GM12892 (cell line): ENCODE measurements at regions not wholly inside any gene's neighbourhood (a gene's known extent, or its start where the extent isn't known, plus 50 kb on each side); places are given as distances from the start of the nearest gene placed in this dataset.
"Not testable (repeated sequence)": the region's sequence is repeated elsewhere in the genome, so short reads cannot be mapped to it uniquely, and the experiment has no call there.

ENCODE experiments used
- DNase-seq: peaks from one replicate; pipeline ENCODE4 v3.0.0; 2011; ENCODE audit not compliant: insufficient read length
- FAIRE-seq: peaks from 2 replicates; lab custom pipeline; 2011; peaks lifted over from hg19 to GRCh38; lab: Jason Lieb, UNC
- POLR2A ChIP-seq: IDR thresholded peaks from 2 replicates; pipeline ENCODE4 v1.6.1; 2011; ENCODE audit warnings: low read depth, low read length, control low read depth
- POLR2AphosphoS5 ChIP-seq: IDR thresholded peaks from 2 replicates; pipeline ENCODE4 v1.6.1; 2011; ENCODE audit warnings: low read depth, low read length, control low read depth
- TAF1 ChIP-seq: IDR thresholded peaks from 2 replicates; pipeline ENCODE4 v1.6.1; 2011; ENCODE audit warnings: low read depth, mild to moderate bottlenecking, control low read depth, low read length, borderline replicate concordance

- FAIRE-seq (no peak), DNase-seq (no peak)
- no peak for TF ChIP-seq POLR2AphosphoS5
- TF ChIP-seq TAF1: no peak
- TF ChIP-seq POLR2A: no peak
These were observed 297.1 kb downstream of the TMX3 start for GRCh38 chr18:68417826-68418225.

GRCh38 chr18:68417166-68417799 is 297.6 kb downstream of the TMX3 start:
- no peak for FAIRE-seq
- no peak for DNase-seq
- TF ChIP-seq POLR2AphosphoS5 (no peak), TAF1 (no peak), POLR2A (no peak)

DNA sequence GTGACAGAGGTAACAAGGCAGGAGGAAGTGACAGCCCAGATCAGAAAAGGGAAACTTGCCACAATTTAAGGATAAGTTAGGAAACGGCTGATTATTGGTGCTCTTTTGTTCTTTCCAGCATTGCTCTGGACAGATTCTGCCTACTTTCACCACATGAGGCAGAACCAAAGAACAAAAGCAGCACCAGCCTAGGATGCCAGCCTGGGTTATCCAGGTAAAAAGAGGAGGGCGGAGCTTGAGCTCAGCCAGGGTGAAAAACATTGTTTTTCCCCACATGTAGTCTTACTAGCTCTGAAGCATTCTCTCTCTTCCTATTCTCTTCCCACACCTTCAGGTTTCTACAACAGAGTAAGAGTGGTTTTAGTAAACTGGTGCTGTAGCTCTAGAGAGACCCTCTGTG is 300.5 kb downstream of the TMX3 start:
- no peak for FAIRE-seq
- TF ChIP-seq POLR2AphosphoS5 (no peak), POLR2A (no peak)
- no peak for DNase-seq

DNA sequence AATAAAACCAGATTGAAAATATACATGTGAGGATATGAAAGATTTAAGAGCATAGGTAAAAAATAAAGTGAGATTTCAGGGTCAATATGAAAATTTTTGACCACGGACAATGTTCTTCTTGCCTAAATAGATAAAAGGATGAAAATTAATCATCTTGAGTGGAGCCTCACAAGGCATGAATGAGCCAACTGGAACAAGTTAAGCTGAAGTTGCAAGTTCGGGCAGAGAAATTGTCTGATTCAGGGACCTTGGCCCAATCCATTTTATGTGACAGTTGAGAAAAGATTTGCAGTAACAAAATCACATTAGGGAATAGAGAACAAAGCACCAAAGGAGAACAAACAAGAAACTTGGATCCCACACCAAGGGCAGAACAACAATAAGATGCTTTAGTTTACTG is 305.3 kb downstream of the TMX3 start:
- no peak for FAIRE-seq
- DNase-seq: no peak
- TF ChIP-seq POLR2AphosphoS5 (no peak), POLR2A (no peak), TAF1 (no peak)

GRCh38 chr18:68406761-68407160 is 308.1 kb downstream of the TMX3 start:
- DNase-seq (no peak), FAIRE-seq (no peak)
- no peak for TF ChIP-seq POLR2AphosphoS5
- no peak for TF ChIP-seq POLR2A
- no peak for TF ChIP-seq TAF1

- FAIRE-seq (no peak), DNase-seq (no peak)
- TF ChIP-seq TAF1 (no peak), POLR2AphosphoS5 (no peak), POLR2A (no peak)
These were observed 312.1 kb downstream of the TMX3 start for GRCh38 chr18:68402784-68403183.

- no peak for DNase-seq
- TF ChIP-seq POLR2AphosphoS5 (no peak), POLR2A (no peak), TAF1 (no peak)
- FAIRE-seq: no peak
These were observed 314.0 kb downstream of the TMX3 start for GRCh38 chr18:68400889-68401288.

GRCh38 chr18:68399721-68400120 is 315.2 kb downstream of the TMX3 start:
- DNase-seq (no peak), FAIRE-seq (no peak)
- TF ChIP-seq POLR2AphosphoS5: no peak
- no peak for TF ChIP-seq TAF1
- TF ChIP-seq POLR2A: no peak

DNA sequence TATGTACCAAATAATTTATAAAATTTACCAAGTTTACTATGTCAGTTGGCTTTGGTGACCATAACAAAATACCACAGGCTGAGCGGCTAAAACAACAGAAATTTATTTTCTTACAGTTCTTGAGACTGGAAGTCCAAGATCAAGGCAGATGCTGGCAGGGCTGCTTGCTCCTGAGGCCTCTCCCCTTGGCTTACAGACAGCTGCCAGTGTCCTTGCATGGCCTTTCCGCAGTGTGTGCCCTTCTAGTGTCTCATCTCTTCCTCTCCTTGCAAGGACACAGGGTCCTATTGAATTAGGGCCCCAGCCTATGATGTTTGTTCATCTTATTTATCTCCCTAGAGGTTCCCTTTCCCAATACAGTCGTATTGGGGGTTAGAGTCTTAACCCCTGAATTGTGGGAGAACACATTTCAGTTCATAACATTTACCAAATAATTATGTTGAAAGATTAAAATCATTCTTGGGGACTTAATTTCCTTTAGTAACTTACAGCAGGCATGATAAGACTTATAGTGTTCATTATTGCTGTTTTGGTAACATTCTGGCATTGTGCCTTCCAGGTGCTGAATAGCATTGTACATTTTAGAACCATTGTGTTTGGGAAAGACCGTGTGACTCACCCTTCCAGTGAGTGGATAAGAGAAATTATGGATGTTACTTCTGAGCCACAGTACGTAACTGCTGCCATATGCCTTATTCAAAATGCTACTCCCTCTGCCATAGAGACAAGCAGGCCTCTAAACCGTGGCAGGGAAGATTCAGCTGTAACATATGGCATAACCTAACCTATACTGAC is 317.5 kb downstream of the TMX3 start:
- TF ChIP-seq TAF1 (no peak), POLR2A (no peak), POLR2AphosphoS5 (no peak)
- DNase-seq: no peak
- no peak for FAIRE-seq

DNA sequence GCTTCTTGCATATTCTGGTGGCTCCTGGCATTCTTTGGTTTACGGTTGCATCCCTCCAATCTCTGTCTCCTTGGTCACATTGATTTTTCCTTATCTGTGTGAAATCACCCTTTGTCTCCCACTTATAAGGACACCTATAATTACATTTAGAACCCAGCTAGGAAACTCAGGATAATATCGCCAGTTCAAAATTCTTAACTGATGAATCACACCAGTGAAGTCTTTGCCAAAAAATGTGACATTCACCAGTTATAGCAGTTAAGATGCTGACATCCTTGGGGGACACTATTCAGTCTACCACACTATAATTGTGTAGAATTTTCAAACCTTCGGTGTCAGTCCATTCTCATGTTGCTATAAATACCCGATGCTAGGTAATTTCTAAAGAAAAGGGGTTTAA is 320.2 kb downstream of the TMX3 start:
- FAIRE-seq: no peak

DNA sequence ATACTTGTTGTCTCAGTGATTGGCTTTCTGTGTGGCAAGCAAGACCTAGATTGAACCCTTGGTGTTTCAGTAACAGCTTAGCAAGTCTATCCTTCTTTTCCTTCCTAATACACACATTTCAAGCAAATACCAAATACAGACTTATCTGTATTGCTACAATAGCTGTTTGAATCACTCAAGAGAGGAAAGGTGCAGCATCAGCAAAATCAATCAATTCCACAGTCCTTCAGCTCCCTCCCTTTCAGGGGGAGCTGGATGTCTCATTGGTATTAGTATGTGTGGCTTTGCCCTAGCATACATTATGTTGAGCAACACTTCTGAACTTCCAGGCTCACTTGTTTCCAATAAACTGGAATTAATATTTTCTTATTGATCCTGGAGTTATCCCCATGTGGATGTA is 323.1 kb downstream of the TMX3 start:
- FAIRE-seq (no peak), DNase-seq (no peak)
- TF ChIP-seq TAF1: no peak
- TF ChIP-seq POLR2A: no peak
- TF ChIP-seq POLR2AphosphoS5: no peak

More for the DNA sequence above, 320.2 kb downstream of the TMX3 start:
- TF ChIP-seq POLR2A: no peak
- DNase-seq: no peak

DNA sequence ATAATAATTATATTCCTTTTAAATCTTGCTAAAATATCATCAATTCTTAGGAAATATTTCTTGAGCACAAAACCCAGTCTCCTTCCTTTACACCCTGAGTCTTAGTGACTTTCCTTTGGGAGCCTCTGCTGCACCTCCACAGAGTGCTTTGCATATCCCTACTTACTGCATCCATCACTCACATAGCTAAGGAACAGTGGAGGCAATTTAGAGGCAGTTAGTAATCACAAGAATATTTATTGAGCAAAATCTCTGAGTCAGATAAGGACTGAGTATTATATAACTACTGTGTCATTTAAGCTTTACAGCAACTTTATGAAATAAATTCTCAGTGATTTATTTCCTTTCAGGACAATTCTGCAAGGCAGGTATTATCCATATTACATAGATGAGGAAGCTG is 327.7 kb downstream of the TMX3 start:
- TF ChIP-seq POLR2A (no peak), TAF1 (no peak), POLR2AphosphoS5 (no peak)
- no peak for DNase-seq

DNA sequence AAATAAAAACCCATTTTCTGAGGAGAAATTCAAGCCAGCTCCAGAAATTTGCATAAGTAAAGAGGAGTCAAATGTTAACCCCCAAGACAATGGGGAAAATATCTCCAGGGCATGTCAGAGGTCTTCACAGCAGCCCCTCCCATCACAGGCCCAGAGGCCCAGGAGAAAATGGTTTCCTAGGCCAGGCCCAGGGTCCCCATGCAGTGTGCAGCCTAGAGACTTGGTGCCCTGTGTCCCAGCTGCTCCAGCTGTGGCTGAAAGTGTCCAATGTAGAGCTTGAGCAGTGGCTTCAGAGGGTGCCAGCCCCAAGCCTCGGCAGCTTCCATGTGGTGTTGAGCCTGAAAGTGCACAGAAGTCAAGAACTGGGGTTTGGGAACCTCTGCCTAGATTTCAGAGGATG is 330.9 kb downstream of the TMX3 start:
- DNase-seq, FAIRE-seq: not testable (repeated sequence)

More for the DNA sequence above, 327.7 kb downstream of the TMX3 start:
- FAIRE-seq: no peak
